Stomach (tissue), 8 donors: ENCODE measurements at regions not wholly inside any gene's neighbourhood (a gene's known extent, or its start where the extent isn't known, plus 50 kb on each side); places are given as distances from the start of the nearest gene placed in this dataset.
A peak's percentile ranks its signal among the peaks of the same experiment; 100 is the strongest.

Experiments
- DNase-seq, 2 donors: peaks; one replicate each; pipeline versions ENCODE4 v3.0.0 to v3.0.0-alpha.2; 2013 to 2019
- H3K27ac ChIP-seq, 5 donors: fragments of 200-600 bp in 4 of 5; sonication (generic) in 4 of 5; one replicate each; pipeline ENCODE4 v1.5.1; 2013 to 2019; ENCODE audit warnings: mild to moderate bottlenecking in 1 of 5, moderate library complexity in 1 of 5
- H3K27me3 ChIP-seq, 3 donors: fragments of 200-600 bp; sonication (generic); one replicate each; pipeline ENCODE4 v1.5.1; 2017 to 2019; ENCODE audit warnings: mixed run types in 1 of 3
- H3K36me3 ChIP-seq, 4 donors: fragments of 200-600 bp; sonication (generic); 1 replicate in 3 of 4; 2 replicates in 1 of 4; pipeline ENCODE4 v1.5.1; 2016 to 2019
- H3K4me1 ChIP-seq, 4 donors: fragments of 200-600 bp; sonication (generic); one replicate each; pipeline ENCODE4 v1.5.1; 2016 to 2019
- H3K4me3 ChIP-seq, 4 donors: fragments of 200-600 bp; sonication (generic) in 3 of 4; one replicate each; pipeline ENCODE4 v1.5.1; 2016 to 2019; ENCODE audit warnings: mild to moderate bottlenecking in 1 of 4
- H3K9me3 ChIP-seq, 4 donors: fragments of 200-600 bp; sonication (generic); one replicate each; pipeline ENCODE4 v1.5.1; 2016 to 2019
- EP300 ChIP-seq: sonication (generic); formaldehyde crosslinking; IDR thresholded peaks from one replicate; pipeline ENCODE4 v1.6.1; 2017; ENCODE audit warnings: antibody characterized with exemption
- POLR2A ChIP-seq, 4 donors: fragments of 450-650 bp; IDR thresholded peaks; one replicate each; pipeline ENCODE4 v1.6.1; 2016; ENCODE audit warnings: antibody characterized with exemption in 4 of 4, control low read depth in 2 of 4, mild to moderate bottlenecking in 1 of 4, moderate library complexity in 1 of 4
- POLR2AphosphoS5 ChIP-seq, 3 donors: sonication (generic); formaldehyde crosslinking; IDR thresholded peaks; one replicate each; pipeline ENCODE4 v1.6.1; 2016; ENCODE audit warnings: antibody characterized with exemption in 3 of 3
- WGBS, 5 donors: extraction: QIAGEN DNeasy Blood & Tissue Kit in 3 of 5; methylation state at CpG; one replicate each; pipeline versions ENCODE4 v1.1.5 to v1.1.7; 2013 to 2018; 5-methylcytosine and 5-hydroxymethylcytosine counted together
- intact Hi-C: fragments of 100-400 bp; cut with DNase I; formaldehyde crosslinking; loops from one replicate; pipeline ENCODE4 v1.15.1; 2023; ENCODE audit warnings: low total_unique reads
- TF ChIP-seq, protein P1 (sequence below), 7 experiments: fragments of 450-650 bp in 4 of 7; fragments of 200-600 bp in 3 of 7; sonication (generic) in 3 of 7; IDR thresholded peaks; one replicate each; pipeline ENCODE4 v1.5.1; 2016 to 2019; ENCODE audit warnings: antibody characterized with exemption in 7 of 7, control low read depth in 2 of 7, mild to moderate bottlenecking in 1 of 7
- donor health status: healthy with polysubstance abuse.
- donor health status: Bipolar disorder and iron deficiency.
- donor health status: healthy.

GRCh38 chr1:55821234-55821633, 606.1 kb upstream of the USP24 start:
- no peak for DNase-seq
- Histone ChIP-seq H3K4me1 (no peaks in the 10 kb centered on the region), H3K27ac (no peak overlapping the region), H3K27me3 (no peaks in the 10 kb centered on the region), H3K9me3 (no peaks in the 10 kb centered on the region), H3K4me3 (no peak overlapping the region), H3K36me3 (no peaks in the 10 kb centered on the region)
- 79 to 81% (median 80%) methylated on average over 2 of the region's 2 CpGs for WGBS, 5 donors
- TF ChIP-seq, protein P1, sequence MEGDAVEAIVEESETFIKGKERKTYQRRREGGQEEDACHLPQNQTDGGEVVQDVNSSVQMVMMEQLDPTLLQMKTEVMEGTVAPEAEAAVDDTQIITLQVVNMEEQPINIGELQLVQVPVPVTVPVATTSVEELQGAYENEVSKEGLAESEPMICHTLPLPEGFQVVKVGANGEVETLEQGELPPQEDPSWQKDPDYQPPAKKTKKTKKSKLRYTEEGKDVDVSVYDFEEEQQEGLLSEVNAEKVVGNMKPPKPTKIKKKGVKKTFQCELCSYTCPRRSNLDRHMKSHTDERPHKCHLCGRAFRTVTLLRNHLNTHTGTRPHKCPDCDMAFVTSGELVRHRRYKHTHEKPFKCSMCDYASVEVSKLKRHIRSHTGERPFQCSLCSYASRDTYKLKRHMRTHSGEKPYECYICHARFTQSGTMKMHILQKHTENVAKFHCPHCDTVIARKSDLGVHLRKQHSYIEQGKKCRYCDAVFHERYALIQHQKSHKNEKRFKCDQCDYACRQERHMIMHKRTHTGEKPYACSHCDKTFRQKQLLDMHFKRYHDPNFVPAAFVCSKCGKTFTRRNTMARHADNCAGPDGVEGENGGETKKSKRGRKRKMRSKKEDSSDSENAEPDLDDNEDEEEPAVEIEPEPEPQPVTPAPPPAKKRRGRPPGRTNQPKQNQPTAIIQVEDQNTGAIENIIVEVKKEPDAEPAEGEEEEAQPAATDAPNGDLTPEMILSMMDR (IDR thresholded peaks at IDR 0.05), result no peak
- TF ChIP-seq POLR2AphosphoS5 (IDR thresholded peaks at IDR 0.05), result no peak
- no peak for TF ChIP-seq POLR2A (IDR thresholded peaks at IDR 0.05)
- TF ChIP-seq EP300, result no peak
- intact Hi-C loops, result no loop called here

DNA sequence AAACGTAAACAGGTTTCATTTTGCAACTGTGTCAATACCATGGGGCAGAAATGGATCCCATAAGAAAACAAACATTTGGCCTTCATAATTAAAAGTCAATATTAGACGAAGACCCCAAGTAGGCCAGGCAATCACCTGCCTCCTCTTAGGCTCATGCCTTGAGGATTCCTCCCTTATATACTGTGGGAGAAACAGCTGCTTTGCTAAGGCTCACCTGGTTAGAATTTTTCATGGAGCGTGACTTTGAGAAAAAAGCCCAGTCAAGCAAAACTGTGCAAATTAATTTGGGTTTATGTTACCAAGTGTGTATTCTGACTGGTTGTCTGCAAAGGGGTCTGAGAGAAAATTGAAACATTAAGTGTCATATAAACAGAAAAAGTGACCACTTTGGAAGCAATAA, 605.3 kb upstream of the USP24 start:
- Histone ChIP-seq H3K4me3 (no peak overlapping the region), H3K4me1 (no peaks in the 10 kb centered on the region), H3K36me3 (no peaks in the 10 kb centered on the region), H3K27ac (no peak overlapping the region), H3K9me3 (no peaks in the 10 kb centered on the region), H3K27me3 (no peaks in the 10 kb centered on the region)
- intact Hi-C loops, result no loop called here
- TF ChIP-seq EP300 (no peak), POLR2A (IDR thresholded peaks at IDR 0.05) (no peak), POLR2AphosphoS5 (IDR thresholded peaks at IDR 0.05) (no peak)
- TF ChIP-seq, protein P1 (IDR thresholded peaks at IDR 0.05), result no peak
- WGBS, 5 donors, result 58 to 73% (median 68%) methylated on average over 3 of the region's 3 CpGs
- no peak for DNase-seq

DNA sequence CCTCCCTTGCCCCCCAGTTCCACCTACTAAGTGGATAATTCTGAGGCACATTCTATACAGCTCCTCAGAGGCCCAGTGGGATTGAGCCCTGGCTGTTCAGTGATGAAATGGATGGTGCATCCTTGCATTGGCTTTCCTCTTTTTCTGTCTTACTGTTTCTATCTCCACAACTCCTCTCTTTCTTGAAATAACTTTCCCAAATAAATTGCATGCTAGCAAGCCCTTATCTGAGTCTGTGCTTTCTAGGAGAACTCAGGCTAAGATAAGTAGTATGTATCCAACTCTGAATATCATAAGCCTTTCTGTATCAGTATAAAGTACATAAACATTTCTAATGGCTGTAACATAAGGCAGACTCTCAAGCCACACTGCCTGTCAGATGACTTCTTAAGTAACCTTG, 603.8 kb upstream of the USP24 start:
- TF ChIP-seq POLR2AphosphoS5 (IDR thresholded peaks at IDR 0.05) (no peak), EP300 (no peak), POLR2A (IDR thresholded peaks at IDR 0.05) (no peak)
- TF ChIP-seq, protein P1 (IDR thresholded peaks at IDR 0.05), result no peak
- Histone ChIP-seq H3K4me3 (no peak overlapping the region), H3K27ac (no peak overlapping the region), H3K9me3 (no peaks in the 10 kb centered on the region), H3K4me1 (no peaks in the 10 kb centered on the region), H3K36me3 (no peaks in the 10 kb centered on the region), H3K27me3 (no peaks in the 10 kb centered on the region)
- DNase-seq, result no peak
- intact Hi-C loops, result no loop called here

GRCh38 chr1:55816456-55817426, 601.6 kb upstream of the USP24 start:
- Histone ChIP-seq H3K4me1 (no peaks in the 10 kb centered on the region), H3K36me3 (no peaks in the 10 kb centered on the region), H3K9me3 (no peaks in the 10 kb centered on the region), H3K4me3 (no peak overlapping the region), H3K27ac (no peak overlapping the region), H3K27me3 (no peaks in the 10 kb centered on the region)
- DNase-seq, result peak in 1 of 2 donors; percentile 27
- 75 to 81% (median 78%) methylated on average over 3 of the region's 3 CpGs for WGBS, 5 donors
- TF ChIP-seq EP300 (no peak), POLR2AphosphoS5 (IDR thresholded peaks at IDR 0.05) (no peak), POLR2A (IDR thresholded peaks at IDR 0.05) (no peak)
- TF ChIP-seq, protein P1 (IDR thresholded peaks at IDR 0.05), result no peak
- intact Hi-C loops, result no loop called here
